GM19452 (cell line): ENCODE measurements at regions not wholly inside any gene's neighbourhood (a gene's known extent, or its start where the extent isn't known, plus 50 kb on each side); places are given as distances from the start of the nearest gene placed in this dataset.

Experiments
- ATAC-seq: cut with Tn5 transposase; IDR thresholded peaks from one replicate; pipeline ENCODE4 v1.9.1; 2021; ENCODE audit not compliant: unreplicated experiment

- ATAC-seq = no peak
Measured at GRCh38 chr10:8527773-8528172, 473.3 kb downstream of the GATA3 start.

GRCh38 chr10:8531116-8531515, 476.6 kb downstream of the GATA3 start:
- no peak for ATAC-seq

- ATAC-seq = no peak
Measured at GRCh38 chr10:8532647-8533046, 478.2 kb downstream of the GATA3 start.

GRCh38 chr10:8533462-8533861, 479.0 kb downstream of the GATA3 start:
- ATAC-seq = no peak

GRCh38 chr10:8534096-8534495, 479.6 kb downstream of the GATA3 start:
- no peak for ATAC-seq

GRCh38 chr10:8534891-8535290, 480.4 kb downstream of the GATA3 start:
- no peak for ATAC-seq

GRCh38 chr10:8539056-8539455, 484.6 kb downstream of the GATA3 start:
- ATAC-seq = no peak

GRCh38 chr10:8543361-8544056, 489.0 kb downstream of the GATA3 start:
- no peak for ATAC-seq

- no peak for ATAC-seq
Measured at GRCh38 chr10:8544057-8544380, 489.5 kb downstream of the GATA3 start.

- ATAC-seq = no peak
Measured at GRCh38 chr10:8544500-8544899, 490.0 kb downstream of the GATA3 start.

GRCh38 chr10:8554574-8554973, 500.1 kb downstream of the GATA3 start:
- no peak for ATAC-seq

- ATAC-seq = no peak
Measured at GRCh38 chr10:8556321-8556720, 501.8 kb downstream of the GATA3 start.

GRCh38 chr10:8563478-8563877, 509.0 kb downstream of the GATA3 start:
- no peak for ATAC-seq

GRCh38 chr10:8566737-8567136, 512.2 kb downstream of the GATA3 start:
- no peak for ATAC-seq

GRCh38 chr10:8568401-8568800, 513.9 kb downstream of the GATA3 start:
- no peak for ATAC-seq

- ATAC-seq = no peak
Measured at GRCh38 chr10:8575620-8576019, 521.1 kb downstream of the GATA3 start.

- ATAC-seq = no peak
Measured at GRCh38 chr10:8576281-8576680, 521.8 kb downstream of the GATA3 start.

- ATAC-seq = no peak
Measured at GRCh38 chr10:8576911-8577310, 522.4 kb downstream of the GATA3 start.

- no peak for ATAC-seq
Measured at GRCh38 chr10:8577686-8578085, 523.2 kb downstream of the GATA3 start.

GRCh38 chr10:8581521-8582225, 527.2 kb downstream of the GATA3 start:
- no peak for ATAC-seq

- ATAC-seq = no peak
Measured at GRCh38 chr10:8583096-8583495, 528.6 kb downstream of the GATA3 start.

- no peak for ATAC-seq
Measured at GRCh38 chr10:8584666-8585065, 530.2 kb downstream of the GATA3 start.

- no peak for ATAC-seq
Measured at GRCh38 chr10:8586504-8586903, 532.0 kb downstream of the GATA3 start.
